A549 (cell line): ENCODE measurements at regions not wholly inside any gene's neighbourhood (a gene's known extent, or its start where the extent isn't known, plus 50 kb on each side); places are given as distances from the start of the nearest gene placed in this dataset.

Experiments used
- ATAC-seq, 2 experiments: fragments of 200-7000 bp in 1 of 2; fragments of >200 bp in 1 of 2; cut with Nextera tagmentation in 1 of 2; cut with Tn5 transposase in 1 of 2; 3 replicates each; pipeline versions ENCODE4 v1.8.0 to v1.9.1; 2018 to 2020; ENCODE audit warnings: mild to moderate bottlenecking in 1 of 2, moderate library complexity in 1 of 2
- CTCF ChIA-PET: fragments of 300-600 bp; sonication (Branson Sonifier 250); formaldehyde crosslinking; extraction: SDS; loops from one replicate; lab custom pipeline; 2021; ENCODE audit warnings: antibody characterized with exemption, inconsistent platforms; lab: Yijun Ruan, JAX
- POLR2A ChIA-PET: fragments of 350-600 bp; formaldehyde crosslinking; extraction: SDS; loops from one replicate; lab custom pipeline; 2021; ENCODE audit warnings: antibody characterized with exemption, inconsistent platforms; lab: Yijun Ruan, JAX
- DNase-seq, 2 experiments: peaks; one replicate each; pipeline versions ENCODE4 v3.0.0 to v3.0.0-alpha.2; 2011 to 2016; ENCODE audit warnings: low read depth in 1 of 2, low spot score in 1 of 2
- FAIRE-seq: peaks from 2 replicates; lab custom pipeline; 2011; peaks lifted over from hg19 to GRCh38; lab: Jason Lieb, UNC
- H3K27ac ChIP-seq, 2 experiments: fragments of >200 bp; sonication (Bioruptor Twin); formaldehyde crosslinking; 3 replicates each; pipeline ENCODE4 v1.5.1; 2016 to 2017
- H3K4me1 ChIP-seq: fragments of >200 bp; sonication (Bioruptor Twin); formaldehyde crosslinking; 3 replicates; pipeline ENCODE4 v1.6.1; 2016
- H3K4me2 ChIP-seq: fragments of >200 bp; sonication (Bioruptor Twin); formaldehyde crosslinking; 3 replicates; pipeline ENCODE4 v1.6.1; 2016
- H3K4me3 ChIP-seq: fragments of >200 bp; sonication (Bioruptor Twin); formaldehyde crosslinking; 3 replicates; pipeline ENCODE4 v1.5.1; 2016
- H3K9me3 ChIP-seq: fragments of >200 bp; sonication (Bioruptor Twin); formaldehyde crosslinking; 3 replicates; pipeline ENCODE4 v1.6.1; 2016
- BHLHE40 ChIP-seq: IDR thresholded peaks from 2 replicates; pipeline ENCODE4 v1.6.1; 2012; ENCODE audit warnings: low read depth, low read length, inconsistent platforms
- CBX8 ChIP-seq: fragments of 200-600 bp; sonication (generic); IDR thresholded peaks from 2 replicates; pipeline ENCODE4 v1.6.1; 2016
- EHMT2 ChIP-seq: fragments of 200-600 bp; sonication (generic); IDR thresholded peaks from 2 replicates; pipeline ENCODE4 v1.6.1; 2016; ENCODE audit warnings: antibody characterized with exemption, low read depth, mild to moderate bottlenecking, moderate library complexity
- ESRRA ChIP-seq: fragments of 150-350 bp; IDR thresholded peaks from 2 replicates; pipeline ENCODE4 v1.6.1; 2014; ENCODE audit warnings: mild to moderate bottlenecking, low read length, borderline replicate concordance
- HDAC2 ChIP-seq: fragments of 200-600 bp; sonication (generic); IDR thresholded peaks from 2 replicates; pipeline ENCODE4 v1.6.1; 2016
- HEYL ChIP-seq: fragments of 250-450 bp; sonication (Bioruptor Pico); IDR thresholded peaks from 2 replicates; pipeline ENCODE4 v1.8.0; 2021; ENCODE audit warnings: mild to moderate bottlenecking, moderate library complexity
- HOXA7 ChIP-seq: fragments of 250-450 bp; sonication (Bioruptor Pico); IDR thresholded peaks from 2 replicates; pipeline ENCODE4 v1.5.0; 2020; ENCODE audit warnings: mild to moderate bottlenecking, moderate library complexity
- HOXB5 ChIP-seq: fragments of 250-450 bp; sonication (Bioruptor Pico); IDR thresholded peaks from 2 replicates; pipeline ENCODE4 v1.5.0; 2020; ENCODE audit warnings: mild to moderate bottlenecking, moderate library complexity
- MAX ChIP-seq: IDR thresholded peaks from 2 replicates; pipeline ENCODE4 v1.6.1; 2012
- MYC ChIP-seq: IDR thresholded peaks from 2 replicates; pipeline ENCODE4 v1.6.1; 2012; ENCODE audit warnings: mild to moderate bottlenecking, inconsistent platforms, low read length, improper control_type of control experiment, borderline replicate concordance
- PHF8 ChIP-seq: fragments of 200-600 bp; sonication (generic); IDR thresholded peaks from 2 replicates; pipeline ENCODE4 v1.6.1; 2016; ENCODE audit warnings: low read depth, mild to moderate bottlenecking, antibody characterized with exemption, moderate library complexity, borderline replicate concordance
- POLR2A ChIP-seq: IDR thresholded peaks from 2 replicates; pipeline ENCODE4 v1.6.1; 2012; ENCODE audit warnings: mild to moderate bottlenecking, low read length
- POLR2AphosphoS2 ChIP-seq: conservative IDR thresholded peaks from 2 replicates; pipeline ENCODE4 v1.6.1; 2012; ENCODE audit warnings: low read length, improper control_type of control experiment, inconsistent platforms
- RARB ChIP-seq: fragments of 250-450 bp; sonication (Bioruptor Pico); IDR thresholded peaks from 2 replicates; pipeline ENCODE4 v1.8.0; 2021; ENCODE audit warnings: mild to moderate bottlenecking, moderate library complexity
- RCOR1 ChIP-seq: fragments of 150-350 bp; IDR thresholded peaks from 2 replicates; pipeline ENCODE4 v1.6.1; 2014; ENCODE audit warnings: antibody characterized with exemption, low read length, low read depth
- RFX5 ChIP-seq: fragments of 450-650 bp; IDR thresholded peaks from 2 replicates; pipeline ENCODE4 v1.7.1; 2014; ENCODE audit warnings: antibody characterized with exemption, mild to moderate bottlenecking, moderate library complexity
- SREBF2 ChIP-seq: fragments of 450-650 bp; IDR thresholded peaks from 2 replicates; pipeline ENCODE4 v1.6.1; 2014; ENCODE audit warnings: mild to moderate bottlenecking, moderate library complexity
- TFCP2L1 ChIP-seq: fragments of 250-450 bp; sonication (Bioruptor Pico); IDR thresholded peaks from 2 replicates; pipeline ENCODE4 v1.5.0; 2021; ENCODE audit warnings: mild to moderate bottlenecking
- TP53 ChIP-seq: fragments of 250-450 bp; sonication (Bioruptor Pico); IDR thresholded peaks from 2 replicates; pipeline ENCODE4 v1.5.0; 2021; ENCODE audit warnings: mild to moderate bottlenecking, moderate library complexity
- ZC3H11A ChIP-seq: fragments of 450-650 bp; IDR thresholded peaks from 2 replicates; pipeline ENCODE4 v1.6.1; 2014; ENCODE audit warnings: antibody characterized with exemption, mild to moderate bottlenecking
- ZFP36 ChIP-seq: fragments of 450-650 bp; IDR thresholded peaks from 2 replicates; pipeline ENCODE4 v1.6.1; 2014; ENCODE audit warnings: borderline replicate concordance; ENCODE audit not compliant: partially characterized antibody
- WGBS: methylation state at CpG from one replicate; pipeline ENCODE4 v1.1.6; 2017; ENCODE audit errors: missing lambda C conversion rate; 5-methylcytosine and 5-hydroxymethylcytosine counted together
- TF ChIP-seq, protein P1 (sequence below): fragments of >200 bp; sonication (Bioruptor Twin); formaldehyde crosslinking; IDR thresholded peaks from 2 replicates; pipeline ENCODE4 v1.6.1; 2016
- TF ChIP-seq, protein P2 (sequence below): fragments of 150-350 bp; IDR thresholded peaks from 2 replicates; pipeline ENCODE4 v1.6.1; 2014; ENCODE audit warnings: low read depth, mild to moderate bottlenecking, low read length
- TF ChIP-seq, protein P3 (sequence below): fragments of 250-450 bp; sonication (Bioruptor Pico); IDR thresholded peaks from 2 replicates; pipeline ENCODE4 v1.5.0; 2021; ENCODE audit warnings: mild to moderate bottlenecking, moderate library complexity, borderline replicate concordance

GRCh38 chr6:14837435-14837834 is 408.4 kb upstream of the JARID2 start:
- ATAC-seq (no peak), DNase-seq (no peak), FAIRE-seq (no peak)
- Histone ChIP-seq H3K27ac (no peak overlapping the region), H3K4me1 (no peaks in the 10 kb centered on the region), H3K4me2 (no peak overlapping the region), H3K4me3 (no peak overlapping the region), H3K9me3 (no peaks in the 10 kb centered on the region)
- 73% methylated on average over 3 of the region's 3 CpGs for WGBS
- ChIA-PET POLR2A (no interaction called here), CTCF (interaction anchor here (1.1 kb wide), 1 partner anchor 21 kb away, joined by 3 read pairs; no protein-coding TSS in a partner anchor)
- TF ChIP-seq RCOR1 (no peak), EHMT2 (no peak), HEYL (CRISPR knock-in tag) (no peak), HOXA7 (no peak), ZC3H11A (no peak)

DNA sequence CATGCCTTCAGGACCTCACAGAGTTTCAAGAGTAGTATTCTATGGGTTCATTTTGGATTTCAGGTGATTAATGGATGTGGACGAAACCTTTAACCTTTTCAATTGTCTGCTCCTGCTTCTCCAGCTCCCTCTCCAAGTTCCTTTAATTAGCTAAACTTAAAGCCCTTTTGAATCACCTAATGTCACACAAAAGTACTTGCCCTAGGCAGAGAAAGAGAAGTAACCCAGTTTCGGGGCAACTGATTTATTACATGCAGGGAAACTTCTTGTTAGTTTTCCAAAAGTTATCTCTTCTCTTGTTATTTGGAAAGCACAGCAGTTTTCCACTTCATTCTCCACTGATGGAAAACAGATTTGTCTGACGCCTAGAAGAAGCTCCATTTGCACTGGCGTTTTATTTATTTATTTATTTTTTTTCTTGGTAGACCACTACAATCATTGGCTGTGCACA is 407.7 kb upstream of the JARID2 start:
- no peak for ATAC-seq
- Histone ChIP-seq H3K4me2 (no peak overlapping the region), H3K4me1 (no peaks in the 10 kb centered on the region), H3K9me3 (no peaks in the 10 kb centered on the region), H3K4me3 (no peak overlapping the region), H3K27ac (no peak overlapping the region)
- TF ChIP-seq CBX8 (no peak), TFCP2L1 (CRISPR knock-in tag) (no peak), MAX (no peak)
- TF ChIP-seq, protein P1, sequence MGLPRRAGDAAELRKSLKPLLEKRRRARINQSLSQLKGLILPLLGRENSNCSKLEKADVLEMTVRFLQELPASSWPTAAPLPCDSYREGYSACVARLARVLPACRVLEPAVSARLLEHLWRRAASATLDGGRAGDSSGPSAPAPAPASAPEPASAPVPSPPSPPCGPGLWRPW, result no peak
- TF ChIP-seq, protein P2, sequence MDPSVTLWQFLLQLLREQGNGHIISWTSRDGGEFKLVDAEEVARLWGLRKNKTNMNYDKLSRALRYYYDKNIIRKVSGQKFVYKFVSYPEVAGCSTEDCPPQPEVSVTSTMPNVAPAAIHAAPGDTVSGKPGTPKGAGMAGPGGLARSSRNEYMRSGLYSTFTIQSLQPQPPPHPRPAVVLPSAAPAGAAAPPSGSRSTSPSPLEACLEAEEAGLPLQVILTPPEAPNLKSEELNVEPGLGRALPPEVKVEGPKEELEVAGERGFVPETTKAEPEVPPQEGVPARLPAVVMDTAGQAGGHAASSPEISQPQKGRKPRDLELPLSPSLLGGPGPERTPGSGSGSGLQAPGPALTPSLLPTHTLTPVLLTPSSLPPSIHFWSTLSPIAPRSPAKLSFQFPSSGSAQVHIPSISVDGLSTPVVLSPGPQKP, result no peak
- ChIA-PET POLR2A (no interaction called here), CTCF (interaction anchor here (1.1 to 1.3 kb wide), 2 partner anchors 18 to 20 kb away, joined by 3 read pairs; no protein-coding TSS in a partner anchor)
- WGBS, result 53% methylated on average over 4 of the region's 4 CpGs
- FAIRE-seq, result no peak
- DNase-seq, result no peak

- no peak overlapping the region for H3K4me2 ChIP-seq
- POLR2A ChIA-PET, result no interaction called here
- DNase-seq, result peak in 1 of 2 experiments; percentile 11
- TF ChIP-seq ZC3H11A, result no peak
- TF ChIP-seq MAX, result no peak
- TF ChIP-seq HOXB5 (CRISPR knock-in tag), result no peak
- TF ChIP-seq POLR2AphosphoS2, result no peak
- no peak for TF ChIP-seq BHLHE40
- TF ChIP-seq ESRRA, result no peak
- no peak for TF ChIP-seq ZFP36
- TF ChIP-seq, protein P3, sequence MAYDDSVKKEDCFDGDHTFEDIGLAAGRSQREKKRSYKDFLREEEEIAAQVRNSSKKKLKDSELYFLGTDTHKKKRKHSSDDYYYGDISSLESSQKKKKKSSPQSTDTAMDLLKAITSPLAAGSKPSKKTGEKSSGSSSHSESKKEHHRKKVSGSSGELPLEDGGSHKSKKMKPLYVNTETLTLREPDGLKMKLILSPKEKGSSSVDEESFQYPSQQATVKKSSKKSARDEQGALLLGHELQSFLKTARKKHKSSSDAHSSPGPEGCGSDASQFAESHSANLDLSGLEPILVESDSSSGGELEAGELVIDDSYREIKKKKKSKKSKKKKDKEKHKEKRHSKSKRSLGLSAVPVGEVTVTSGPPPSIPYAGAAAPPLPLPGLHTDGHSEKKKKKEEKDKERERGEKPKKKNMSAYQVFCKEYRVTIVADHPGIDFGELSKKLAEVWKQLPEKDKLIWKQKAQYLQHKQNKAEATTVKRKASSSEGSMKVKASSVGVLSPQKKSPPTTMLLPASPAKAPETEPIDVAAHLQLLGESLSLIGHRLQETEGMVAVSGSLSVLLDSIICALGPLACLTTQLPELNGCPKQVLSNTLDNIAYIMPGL (CRISPR knock-in tag), result no peak
- no peak for TF ChIP-seq TP53 (CRISPR knock-in tag)
- TF ChIP-seq MYC, result no peak
- no peak for TF ChIP-seq HDAC2
- TF ChIP-seq HEYL (CRISPR knock-in tag), result no peak
- no peak for TF ChIP-seq SREBF2
- TF ChIP-seq RARB (CRISPR knock-in tag), result no peak
- no peak for TF ChIP-seq POLR2A
- no peak for TF ChIP-seq RFX5
- no peak for TF ChIP-seq PHF8
- no peak for FAIRE-seq
- H3K4me3 ChIP-seq, result no peak overlapping the region
- CTCF ChIA-PET, result no interaction called here
- no peaks in the 10 kb centered on the region for H3K9me3 ChIP-seq
- H3K4me1 ChIP-seq, result no peaks in the 10 kb centered on the region
- ATAC-seq, result no peak
- 85% methylated on average over 8 of the region's 8 CpGs for WGBS
- no peak overlapping the region for H3K27ac ChIP-seq
Observed at GRCh38 chr6:14841901-14842421, 403.9 kb upstream of the JARID2 start.
